ENCODE measurements at regions not wholly inside any gene's neighbourhood (a gene's known extent, or its start where the extent isn't known, plus 50 kb on each side); places are given as distances from the start of the nearest gene placed in this dataset.
"Not testable (repeated sequence)": the region's sequence is repeated elsewhere in the genome, so short reads cannot be mapped to it uniquely, and the experiment has no call there.

- no peak for DNase-seq
Observed at GRCh38 chr7:46320956-46321355, 399.9 kb upstream of the IGFBP3 start.

DNA sequence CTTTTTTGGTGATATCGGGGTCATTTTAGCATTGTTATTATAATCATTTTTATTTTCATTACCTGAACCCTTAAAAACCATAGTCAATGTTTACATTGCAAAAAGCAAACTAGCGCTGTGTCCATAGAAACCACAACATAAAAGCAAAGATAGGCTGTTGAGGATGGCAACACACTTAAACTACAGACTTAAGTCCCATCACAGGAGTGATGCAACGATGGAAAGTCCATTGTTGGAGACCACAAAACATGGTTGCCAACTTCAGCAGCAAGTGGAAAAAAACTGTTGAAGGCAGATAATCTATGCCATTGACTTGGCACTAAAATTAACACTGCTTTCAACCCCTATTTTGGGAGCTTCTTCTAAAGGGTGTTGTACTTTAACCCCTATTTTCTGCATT lies 398.8 kb upstream of the IGFBP3 start:
- no peak for DNase-seq

GRCh38 chr7:46318276-46318675 lies 397.2 kb upstream of the IGFBP3 start:
- DNase-seq = no peak

- DNase-seq = no peak
Observed at GRCh38 chr7:46317256-46317655, 396.2 kb upstream of the IGFBP3 start.

GRCh38 chr7:46315891-46316290 lies 394.8 kb upstream of the IGFBP3 start:
- DNase-seq = no peak

GRCh38 chr7:46301677-46302076 lies 380.6 kb upstream of the IGFBP3 start:
- no peak for DNase-seq

- DNase-seq = no peak
Observed at GRCh38 chr7:46297515-46297914, 376.4 kb upstream of the IGFBP3 start.

GRCh38 chr7:46296526-46296925 lies 375.5 kb upstream of the IGFBP3 start:
- no peak for DNase-seq

- no peak for DNase-seq
Observed at GRCh38 chr7:46294381-46294780, 373.3 kb upstream of the IGFBP3 start.

DNA sequence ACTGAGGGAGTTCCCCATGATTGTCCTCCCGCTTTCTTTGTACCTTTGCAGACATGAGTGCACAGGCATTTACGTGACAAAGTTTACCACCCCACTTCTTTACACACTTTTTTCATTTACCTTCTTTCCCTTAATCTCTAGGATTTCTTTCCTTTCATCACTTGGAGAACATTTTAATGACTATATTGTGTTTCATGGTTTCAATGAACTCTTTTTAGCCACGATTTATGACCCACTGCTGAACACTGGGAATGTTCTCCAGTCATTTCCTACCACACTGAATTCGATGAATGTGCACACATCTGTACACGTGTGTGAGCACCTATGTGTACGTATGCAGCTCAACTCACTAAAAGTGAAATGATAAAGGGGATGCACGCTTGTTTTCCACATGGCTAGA lies 371.7 kb upstream of the IGFBP3 start:
- DNase-seq = no peak

DNA sequence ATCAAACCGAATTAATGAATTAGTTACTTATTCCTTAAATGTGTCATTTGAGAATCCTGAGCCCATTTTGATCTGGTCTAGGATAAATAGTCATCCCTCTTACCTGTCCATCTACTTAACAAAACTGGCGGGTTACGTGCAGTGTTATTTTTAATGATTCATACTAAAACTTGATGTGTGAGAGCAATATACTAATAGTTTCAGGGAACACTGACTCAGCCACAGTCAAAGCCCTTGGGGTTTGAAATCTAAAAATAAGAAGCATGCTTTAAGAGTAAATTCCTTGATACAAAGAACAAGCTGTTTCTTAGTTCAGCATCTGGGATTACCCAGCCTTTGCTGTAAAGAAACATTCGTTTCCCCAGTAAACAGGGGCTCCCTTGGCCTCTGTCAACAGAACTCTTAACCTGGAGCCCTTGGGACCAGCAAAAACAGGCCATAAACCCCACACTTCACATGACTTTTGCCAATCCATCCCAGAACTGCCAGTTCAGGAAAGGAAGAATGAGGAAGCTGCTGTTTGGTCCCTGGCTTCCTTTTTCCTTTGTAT lies 370.6 kb upstream of the IGFBP3 start:
- DNase-seq = no peak

- no peak for DNase-seq
Observed at GRCh38 chr7:46291050-46291438, 370.0 kb upstream of the IGFBP3 start.

DNA sequence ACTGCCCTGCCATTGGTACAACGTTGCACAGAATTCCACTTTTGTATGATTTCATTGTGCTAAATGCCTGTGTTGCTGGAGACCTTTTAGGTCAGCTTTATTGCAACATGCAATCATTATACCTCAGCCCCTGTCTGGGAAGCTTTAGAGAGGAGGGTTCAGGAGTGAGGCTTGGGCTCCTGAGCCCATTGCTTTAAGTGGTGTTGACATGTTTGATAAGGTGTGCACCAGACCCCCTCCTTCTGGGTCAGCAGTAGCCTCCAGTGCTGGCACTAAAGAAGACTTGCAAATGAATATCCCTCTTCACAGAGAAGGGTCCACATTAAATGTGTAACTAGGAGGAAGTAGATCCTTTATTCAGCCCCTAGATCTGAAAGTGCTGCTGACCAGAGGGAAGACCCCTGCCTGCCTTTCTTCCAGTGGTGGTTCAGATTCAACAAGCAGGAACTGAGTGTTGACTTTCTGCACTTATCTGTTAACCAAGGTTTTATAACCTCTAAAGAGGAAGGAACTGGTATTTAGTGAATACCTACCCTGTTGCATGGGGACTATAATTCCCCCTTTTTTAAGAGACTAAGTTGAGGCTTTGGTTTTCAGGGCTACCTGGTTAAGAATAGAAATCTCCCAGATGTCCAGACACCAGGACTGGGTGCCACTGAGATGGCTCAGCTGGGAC lies 369.4 kb upstream of the IGFBP3 start:
- DNase-seq = no peak

- no peak for DNase-seq
Observed at GRCh38 chr7:46288861-46289260, 367.8 kb upstream of the IGFBP3 start.

- DNase-seq = no peak
Observed at GRCh38 chr7:46288010-46288409, 366.9 kb upstream of the IGFBP3 start.

DNA sequence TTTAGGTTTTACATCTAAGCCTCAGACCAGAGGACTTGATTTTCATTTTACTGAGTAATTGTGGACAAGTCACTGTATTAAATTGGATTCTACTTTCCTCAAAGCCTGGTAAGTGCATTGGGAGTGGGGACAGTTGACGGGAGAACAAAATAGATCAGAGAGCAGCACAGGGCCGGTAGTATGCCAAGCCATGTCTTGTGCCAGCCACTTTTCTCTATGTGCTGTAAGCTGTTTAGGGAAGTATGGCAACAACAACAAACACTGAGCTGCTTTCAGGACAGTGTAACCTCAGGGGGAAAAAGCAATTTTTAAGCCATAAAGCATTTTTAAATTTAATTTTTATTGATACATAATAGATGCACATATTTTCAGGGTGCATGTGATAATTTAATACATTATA lies 365.9 kb upstream of the IGFBP3 start:
- no peak for DNase-seq

DNA sequence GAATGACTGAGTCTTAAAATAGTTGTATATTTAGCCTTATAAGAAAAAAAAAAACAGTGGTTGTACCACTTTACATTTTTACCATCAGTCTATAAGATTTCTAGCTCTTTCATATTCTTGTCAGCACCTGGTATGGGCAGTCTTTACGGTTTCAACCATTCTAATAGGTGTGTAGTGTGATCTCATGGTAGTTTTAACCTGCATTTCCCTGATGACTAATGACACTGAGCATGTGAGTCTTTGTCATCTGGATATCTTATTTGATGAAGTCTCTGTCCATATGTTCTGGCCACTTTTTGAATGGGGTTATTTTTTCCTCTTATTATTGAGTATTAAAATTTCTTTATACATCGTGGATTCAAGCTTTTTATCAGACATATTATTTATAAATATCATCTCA lies 365.3 kb upstream of the IGFBP3 start:
- DNase-seq = no peak

DNA sequence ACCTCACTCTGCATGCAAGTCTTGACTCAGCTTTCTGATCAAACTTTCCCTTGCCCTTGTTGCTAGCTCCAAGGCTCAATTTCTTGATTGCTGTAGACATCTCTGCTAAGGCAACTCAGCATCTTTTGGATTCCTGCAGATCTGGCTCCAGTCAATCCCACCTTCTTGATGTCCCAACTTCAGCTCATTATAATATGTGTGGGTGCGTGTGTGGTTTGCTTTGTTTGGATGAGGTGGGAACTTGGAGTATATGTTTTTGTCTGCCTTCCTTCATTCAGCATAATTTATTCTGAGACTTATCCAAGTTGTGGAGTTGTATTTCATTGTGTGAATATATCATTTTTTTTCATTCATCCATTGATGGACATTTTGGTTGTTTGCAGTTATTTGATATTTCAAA lies 364.8 kb upstream of the IGFBP3 start:
- DNase-seq = no peak

DNA sequence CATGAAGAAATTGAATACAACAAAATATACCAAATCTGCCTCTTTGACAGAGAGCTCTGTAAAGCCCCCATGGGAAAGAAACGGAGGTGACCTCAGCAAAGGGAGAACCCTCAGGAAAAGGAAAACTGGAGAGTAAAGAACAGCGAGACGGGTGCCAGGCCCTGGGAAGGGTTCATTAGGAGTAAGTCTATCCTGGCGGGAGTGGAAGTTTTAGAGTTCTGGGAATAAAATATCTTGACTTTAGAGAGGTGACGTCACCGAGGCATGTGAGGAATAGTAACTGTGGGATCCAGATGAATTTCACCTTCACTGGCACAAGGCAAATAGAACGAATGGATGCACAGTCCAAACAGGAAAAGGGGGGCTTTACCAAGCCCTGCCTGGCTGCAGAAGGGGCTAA lies 362.8 kb upstream of the IGFBP3 start:
- DNase-seq = no peak

- no peak for DNase-seq
Observed at GRCh38 chr7:46282155-46282554, 361.1 kb upstream of the IGFBP3 start.

GRCh38 chr7:46281071-46281470 lies 360.0 kb upstream of the IGFBP3 start:
- no peak for DNase-seq

DNA sequence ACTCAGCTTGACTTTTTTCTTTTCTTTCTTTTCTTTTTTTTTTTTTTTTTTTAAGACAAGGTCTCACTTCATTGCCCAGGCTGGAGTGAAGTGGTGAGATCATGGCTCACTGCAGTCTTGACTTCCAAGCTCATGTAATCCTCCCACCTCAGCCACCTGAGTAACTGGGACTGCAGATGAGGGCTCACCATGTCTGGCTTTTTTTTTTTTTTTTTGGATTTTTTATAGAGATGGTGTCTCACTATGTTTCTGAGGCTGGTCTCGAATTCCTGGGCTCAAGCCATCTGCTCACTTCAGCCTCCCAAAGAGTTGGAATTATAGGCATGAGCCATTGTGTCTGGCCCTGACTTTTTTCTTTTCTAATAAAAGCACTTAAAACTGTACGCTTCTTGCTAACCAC lies 358.2 kb upstream of the IGFBP3 start:
- no peak for DNase-seq

GRCh38 chr7:46264646-46265045 lies 343.6 kb upstream of the IGFBP3 start:
- DNase-seq = no peak

DNA sequence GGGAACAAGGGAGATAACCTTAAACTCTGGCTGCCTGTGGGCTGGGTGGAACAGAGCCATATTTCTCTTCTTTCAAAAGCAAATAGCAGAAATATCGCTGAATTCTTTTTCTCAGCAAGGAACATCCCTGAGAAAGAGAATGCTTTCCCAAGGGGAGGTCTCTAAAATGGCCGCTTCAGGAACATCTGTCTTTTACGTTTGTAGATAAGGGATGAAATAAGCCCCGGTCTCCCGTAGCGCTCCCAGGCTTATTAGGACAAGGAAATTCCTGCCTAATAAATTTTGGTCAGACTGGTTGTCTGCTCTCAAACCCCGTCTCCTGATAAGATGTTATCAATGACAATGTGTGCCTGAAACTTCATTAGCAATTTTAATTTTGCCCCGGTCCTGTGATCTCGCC lies 340.6 kb upstream of the IGFBP3 start:
- DNase-seq = not testable (repeated sequence)

- no peak for DNase-seq
Observed at GRCh38 chr7:46259947-46260346, 338.9 kb upstream of the IGFBP3 start.
